ENCODE measurements at regions not wholly inside any gene's neighbourhood (a gene's known extent, or its start where the extent isn't known, plus 50 kb on each side); places are given as distances from the start of the nearest gene placed in this dataset.
A peak's percentile ranks its signal among the peaks of the same experiment; 100 is the strongest.

DNA sequence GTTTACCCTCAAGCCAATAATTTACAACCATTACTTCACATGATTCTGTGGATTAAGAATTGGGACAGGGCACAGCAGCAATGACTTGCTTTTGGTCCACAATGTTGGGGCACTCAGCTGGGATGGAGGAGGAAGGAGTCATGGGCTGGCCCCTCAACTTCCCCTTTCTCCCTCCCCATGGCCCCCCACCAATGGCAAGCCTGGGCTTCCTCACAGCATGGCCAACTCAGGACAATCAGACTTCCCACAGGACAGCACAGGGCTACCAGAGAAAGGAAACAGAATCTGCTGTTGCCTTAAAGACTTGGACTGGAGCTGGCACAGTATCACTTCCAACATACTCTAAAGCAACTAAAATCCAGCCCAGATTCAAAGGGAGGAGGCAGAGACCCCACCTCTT, 160.7 kb downstream of the PTPN20 start:
- H3K9ac ChIP-seq (ENCODE audit: control insufficient read depth, extremely low read depth, insufficient read depth, low read length), result no peak overlapping the region
- dilution Hi-C loops (cut with MboI; ENCODE audit: extremely low pct_ligation_motif_present, low sequenced_read_pairs), result no loop called here
- no peaks in the 10 kb centered on the region for H4K20me1 ChIP-seq (ENCODE audit: control insufficient read depth, extremely low read depth, insufficient read depth, low read length)
- H3K27me3 ChIP-seq (ENCODE audit: control insufficient read depth, extremely low read depth, insufficient read depth, low read length), result peaks cover 10% of the 10 kb centered on the region
- no peaks in the 10 kb centered on the region for H3K4me1 ChIP-seq (ENCODE audit: control insufficient read depth, extremely low read depth, insufficient read depth, low read length)
- no peak overlapping the region for H3K27ac ChIP-seq (ENCODE audit: control insufficient read depth, insufficient read depth, low read length)
- DNase-seq (ENCODE audit: low read depth, low spot score) (no peak), FAIRE-seq (no peak)
- H3K79me2 ChIP-seq (ENCODE audit: control insufficient read depth, insufficient read depth, low read length), result no peaks in the 10 kb centered on the region
- TF ChIP-seq, protein P1, sequence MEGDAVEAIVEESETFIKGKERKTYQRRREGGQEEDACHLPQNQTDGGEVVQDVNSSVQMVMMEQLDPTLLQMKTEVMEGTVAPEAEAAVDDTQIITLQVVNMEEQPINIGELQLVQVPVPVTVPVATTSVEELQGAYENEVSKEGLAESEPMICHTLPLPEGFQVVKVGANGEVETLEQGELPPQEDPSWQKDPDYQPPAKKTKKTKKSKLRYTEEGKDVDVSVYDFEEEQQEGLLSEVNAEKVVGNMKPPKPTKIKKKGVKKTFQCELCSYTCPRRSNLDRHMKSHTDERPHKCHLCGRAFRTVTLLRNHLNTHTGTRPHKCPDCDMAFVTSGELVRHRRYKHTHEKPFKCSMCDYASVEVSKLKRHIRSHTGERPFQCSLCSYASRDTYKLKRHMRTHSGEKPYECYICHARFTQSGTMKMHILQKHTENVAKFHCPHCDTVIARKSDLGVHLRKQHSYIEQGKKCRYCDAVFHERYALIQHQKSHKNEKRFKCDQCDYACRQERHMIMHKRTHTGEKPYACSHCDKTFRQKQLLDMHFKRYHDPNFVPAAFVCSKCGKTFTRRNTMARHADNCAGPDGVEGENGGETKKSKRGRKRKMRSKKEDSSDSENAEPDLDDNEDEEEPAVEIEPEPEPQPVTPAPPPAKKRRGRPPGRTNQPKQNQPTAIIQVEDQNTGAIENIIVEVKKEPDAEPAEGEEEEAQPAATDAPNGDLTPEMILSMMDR (optimal IDR thresholded peaks at IDR 0.05 in 1 of 3, IDR thresholded peaks at IDR 0.05 in 1 of 3, conservative IDR thresholded peaks at IDR 0.05 in 1 of 3; ENCODE audit: extremely low read depth in 1 of 3, insufficient read depth in 2 of 3, low read length in 3 of 3), result no peak
- no peak for TF ChIP-seq EZH2 (IDR thresholded peaks at IDR 0.05; ENCODE audit: low read length)
- H3K4me3 ChIP-seq (ENCODE audit: control insufficient read depth in 2 of 3, extremely low read depth in 1 of 3, insufficient read depth in 2 of 3, low read depth in 1 of 3, low read length in 3 of 3), result no peak overlapping the region
- no peaks in the 10 kb centered on the region for H3K9me1 ChIP-seq (ENCODE audit: control insufficient read depth, extremely low read depth, insufficient read depth, low read length)
- H3K4me2 ChIP-seq (ENCODE audit: control insufficient read depth, extremely low read depth, insufficient read depth, low read depth, low read length), result no peak overlapping the region
- no peaks in the 10 kb centered on the region for H3K36me3 ChIP-seq (ENCODE audit: control insufficient read depth in 2 of 2, extremely low read depth in 1 of 2, insufficient read depth in 2 of 2, low read length in 2 of 2)
- no peaks in the 10 kb centered on the region for H3K9me3 ChIP-seq (ENCODE audit: control insufficient read depth, low read depth, low read length)
- H2AFZ ChIP-seq (ENCODE audit: control insufficient read depth, low read length), result no peak overlapping the region

GRCh38 chr10:47073967-47074366, 162.7 kb downstream of the PTPN20 start:
- dilution Hi-C loops (cut with MboI; ENCODE audit: extremely low pct_ligation_motif_present, low sequenced_read_pairs), result no loop called here
- Histone ChIP-seq H3K9me3 (ENCODE audit: control insufficient read depth, low read depth, low read length) (no peaks in the 10 kb centered on the region), H3K4me2 (ENCODE audit: control insufficient read depth, extremely low read depth, insufficient read depth, low read depth, low read length) (no peak overlapping the region), H3K9me1 (ENCODE audit: control insufficient read depth, extremely low read depth, insufficient read depth, low read length) (no peaks in the 10 kb centered on the region), H3K36me3 (ENCODE audit: control insufficient read depth in 2 of 2, extremely low read depth in 1 of 2, insufficient read depth in 2 of 2, low read length in 2 of 2) (no peaks in the 10 kb centered on the region), H3K4me3 (ENCODE audit: control insufficient read depth in 2 of 3, extremely low read depth in 1 of 3, insufficient read depth in 2 of 3, low read depth in 1 of 3, low read length in 3 of 3) (no peak overlapping the region), H3K27ac (ENCODE audit: control insufficient read depth, insufficient read depth, low read length) (no peak overlapping the region), H3K79me2 (ENCODE audit: control insufficient read depth, insufficient read depth, low read length) (no peaks in the 10 kb centered on the region), H3K4me1 (ENCODE audit: control insufficient read depth, extremely low read depth, insufficient read depth, low read length) (no peaks in the 10 kb centered on the region), H3K27me3 (ENCODE audit: control insufficient read depth, extremely low read depth, insufficient read depth, low read length) (peaks cover 10% of the 10 kb centered on the region), H4K20me1 (ENCODE audit: control insufficient read depth, extremely low read depth, insufficient read depth, low read length) (no peaks in the 10 kb centered on the region), H3K9ac (ENCODE audit: control insufficient read depth, extremely low read depth, insufficient read depth, low read length) (no peak overlapping the region), H2AFZ (ENCODE audit: control insufficient read depth, low read length) (no peak overlapping the region)
- TF ChIP-seq, protein P1 (optimal IDR thresholded peaks at IDR 0.05 in 1 of 3, IDR thresholded peaks at IDR 0.05 in 1 of 3, conservative IDR thresholded peaks at IDR 0.05 in 1 of 3; ENCODE audit: extremely low read depth in 1 of 3, insufficient read depth in 2 of 3, low read length in 3 of 3), result no peak
- no peak for TF ChIP-seq EZH2 (IDR thresholded peaks at IDR 0.05; ENCODE audit: low read length)
- peak; percentile 76 for FAIRE-seq
- DNase-seq (ENCODE audit: low read depth, low spot score), result no peak
